Glomerular endothelial cell (primary cell): ENCODE measurements at regions not wholly inside any gene's neighbourhood (a gene's known extent, or its start where the extent isn't known, plus 50 kb on each side); places are given as distances from the start of the nearest gene placed in this dataset.
"Not testable (repeated sequence)": the region's sequence is repeated elsewhere in the genome, so short reads cannot be mapped to it uniquely, and the experiment has no call there.

ENCODE experiments used
- DNase-seq: peaks from one replicate; pipeline ENCODE4 v3.0.0-alpha.2; 2011; ENCODE audit warnings: low read depth, low spot score; ENCODE audit errors: extremely low read depth

GRCh38 chr6:139701003-139701402 lies 326.6 kb upstream of the CITED2 start:
- DNase-seq, result no peak

DNA sequence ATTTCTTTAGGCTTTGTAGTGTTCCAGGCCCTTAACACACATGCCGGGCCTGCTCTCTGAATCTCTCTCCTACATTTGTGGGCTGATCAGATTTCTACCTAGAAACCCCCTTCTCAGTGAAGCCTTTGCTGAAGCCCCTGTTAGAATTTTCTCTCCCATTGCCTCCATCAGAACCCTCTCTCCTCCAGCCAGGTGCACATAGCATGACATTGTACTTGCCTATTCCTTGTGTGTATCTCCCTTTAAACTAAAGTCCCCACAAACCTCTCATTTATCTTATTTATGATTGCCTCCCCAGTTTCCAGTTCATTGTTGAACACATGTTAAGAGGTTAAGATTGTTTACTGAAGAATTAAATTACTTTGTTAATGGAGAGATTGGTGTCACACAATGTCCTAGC lies 325.5 kb upstream of the CITED2 start:
- DNase-seq, result no peak

GRCh38 chr6:139699335-139699734 lies 324.9 kb upstream of the CITED2 start:
- no peak for DNase-seq

GRCh38 chr6:139698526-139699176 lies 324.2 kb upstream of the CITED2 start:
- no peak for DNase-seq

DNA sequence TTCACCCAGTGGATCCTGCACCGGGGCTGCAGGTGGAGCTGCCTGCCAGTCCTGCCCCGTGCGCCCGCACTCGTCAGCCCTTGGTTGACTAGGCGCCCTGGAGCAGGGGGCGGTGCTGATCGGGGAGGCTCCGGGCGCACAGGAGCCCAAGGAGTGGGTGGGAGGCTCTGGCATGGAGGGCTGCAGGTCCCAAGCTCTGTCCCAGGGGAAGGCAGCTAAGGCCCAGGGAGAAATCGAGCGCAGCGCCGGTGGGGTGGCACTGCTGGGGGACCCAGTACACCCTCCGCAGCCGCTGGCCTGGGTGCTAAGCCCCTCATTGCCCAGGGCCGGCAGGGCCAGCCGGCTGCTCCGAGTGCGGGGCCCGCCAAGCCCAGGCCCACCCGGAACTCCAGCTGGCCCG lies 323.4 kb upstream of the CITED2 start:
- DNase-seq, result not testable (repeated sequence)

GRCh38 chr6:139696991-139697390 lies 322.5 kb upstream of the CITED2 start:
- DNase-seq, result not testable (repeated sequence)

DNA sequence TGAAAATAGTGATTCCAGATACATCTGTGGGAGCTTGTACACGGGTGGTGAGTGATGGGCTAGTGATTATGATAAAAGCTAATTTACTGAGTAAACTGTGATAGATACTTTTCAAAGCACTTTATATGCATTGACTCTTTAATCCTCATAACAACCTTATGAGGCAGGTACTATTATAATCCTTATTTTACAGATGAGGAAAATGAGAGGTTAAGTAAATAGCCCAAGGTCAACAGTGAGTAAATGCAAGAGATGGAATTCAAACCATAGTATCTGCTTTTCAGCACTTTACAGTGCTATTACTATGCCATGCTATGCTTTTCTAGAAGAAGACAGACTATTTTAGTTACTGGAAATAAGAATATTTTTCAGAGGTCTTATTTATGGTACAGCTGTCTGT lies 320.9 kb upstream of the CITED2 start:
- no peak for DNase-seq

- no peak for DNase-seq
These were observed 319.3 kb upstream of the CITED2 start for GRCh38 chr6:139693735-139694134.

DNA sequence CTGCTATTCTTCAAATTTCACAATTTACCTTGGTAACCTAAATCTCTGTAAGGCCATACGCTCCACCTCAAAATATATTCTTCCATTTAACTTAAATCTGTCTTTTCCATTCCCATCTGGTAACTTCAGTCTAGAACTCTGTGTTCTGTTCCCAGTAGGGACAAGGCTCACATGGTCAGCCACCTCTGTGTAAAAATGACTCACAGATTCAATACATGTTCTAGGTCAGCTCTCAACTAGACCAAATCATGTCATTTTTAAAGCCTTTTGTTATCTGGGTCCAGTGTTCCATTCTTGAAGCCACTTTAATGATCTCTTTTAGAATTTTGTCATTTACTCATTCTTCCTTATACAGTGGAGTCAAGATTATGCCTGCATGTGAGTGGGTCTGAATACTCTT lies 315.6 kb upstream of the CITED2 start:
- no peak for DNase-seq

DNA sequence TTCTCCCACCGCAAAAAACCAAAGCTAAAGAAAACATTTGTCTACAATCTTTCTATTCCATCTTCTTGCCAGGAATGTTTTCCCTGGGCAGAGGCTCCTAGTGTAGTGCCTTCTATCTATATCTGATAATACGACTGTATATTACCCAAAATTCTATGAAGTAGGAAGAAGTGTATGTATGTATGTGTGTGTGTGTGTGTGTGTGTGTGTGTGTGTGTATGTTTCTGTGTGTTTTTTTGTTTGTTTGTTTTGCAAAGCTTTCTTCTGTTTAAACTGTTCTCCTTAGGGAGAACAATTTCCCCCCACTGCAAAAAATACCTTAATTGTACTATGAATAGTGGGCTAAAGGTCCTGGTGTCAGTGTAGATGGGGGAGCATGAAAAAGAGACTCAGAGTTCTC lies 312.6 kb upstream of the CITED2 start:
- DNase-seq, result no peak

DNA sequence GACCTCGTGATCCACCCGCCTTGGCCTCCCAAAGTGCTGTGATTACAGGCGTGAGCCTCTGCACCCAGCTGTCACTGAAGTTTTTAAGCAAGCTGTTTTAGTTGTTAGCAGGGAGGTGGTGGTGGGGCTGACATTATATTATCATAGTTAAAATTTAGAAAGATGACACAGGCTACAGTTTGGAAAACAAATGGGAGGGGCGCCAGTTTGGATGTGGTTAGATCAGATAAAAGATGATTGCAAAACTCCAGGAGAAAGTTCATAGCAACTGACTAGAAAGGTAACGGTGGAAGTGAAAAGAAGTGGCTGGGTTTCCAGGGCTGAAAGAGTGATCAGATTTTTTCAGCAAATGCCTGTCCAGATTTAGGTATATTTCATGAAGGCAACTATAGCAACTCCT lies 311.9 kb upstream of the CITED2 start:
- no peak for DNase-seq

- no peak for DNase-seq
These were observed 310.6 kb upstream of the CITED2 start for GRCh38 chr6:139685009-139685408.

DNA sequence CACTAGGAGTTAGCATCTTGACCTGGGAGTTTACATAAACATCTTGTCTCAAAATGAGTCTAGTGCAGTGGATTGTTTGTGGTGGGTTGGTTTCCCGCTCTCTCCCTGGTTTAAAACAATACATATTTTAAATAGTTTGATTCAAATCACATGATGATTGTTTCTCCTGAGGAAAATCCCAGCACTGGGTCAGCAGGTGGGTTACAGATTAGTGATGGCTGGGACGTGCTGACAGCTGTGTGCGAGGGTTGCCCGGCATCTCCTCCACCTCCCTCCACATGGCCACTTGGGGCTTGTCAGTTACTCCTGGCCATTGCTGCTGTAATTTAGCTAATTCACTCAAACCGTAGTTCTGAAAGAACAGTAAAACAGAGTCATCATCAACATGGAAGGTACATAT lies 306.4 kb upstream of the CITED2 start:
- no peak for DNase-seq

DNA sequence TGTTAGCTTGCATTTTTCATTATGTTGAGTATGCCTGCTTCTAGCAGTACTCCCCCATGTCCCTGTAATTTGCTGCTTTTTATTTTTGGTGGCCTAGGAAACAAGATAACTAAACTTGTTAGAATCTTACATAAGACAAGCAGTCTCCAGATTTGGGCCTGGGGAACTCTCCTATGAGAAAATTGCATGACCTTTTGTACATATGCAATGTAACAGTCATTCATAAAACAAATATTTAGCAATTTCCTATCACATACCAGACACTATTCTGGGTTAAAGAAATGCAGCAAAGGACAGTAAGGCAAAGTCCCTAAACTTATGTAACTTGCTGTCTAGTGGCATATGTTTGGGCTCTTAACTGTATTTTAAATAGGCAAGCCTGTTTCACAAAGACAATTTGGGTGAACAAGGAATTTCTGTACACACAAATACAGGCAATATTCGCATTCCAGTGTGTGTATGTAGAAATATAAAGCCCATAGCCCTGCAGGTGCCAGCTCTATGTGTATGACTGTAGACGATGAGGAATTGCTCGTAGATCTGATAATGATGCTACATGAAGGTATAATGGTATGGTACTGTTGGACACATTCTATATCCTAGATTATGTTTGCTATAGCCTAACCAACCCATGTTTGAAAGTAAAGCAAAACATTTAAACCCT lies 305.2 kb upstream of the CITED2 start:
- peak; percentile 2 for DNase-seq

GRCh38 chr6:139676718-139677117 lies 302.3 kb upstream of the CITED2 start:
- no peak for DNase-seq

- no peak for DNase-seq
These were observed 291.8 kb upstream of the CITED2 start for GRCh38 chr6:139666284-139666683.

- DNase-seq, result no peak
These were observed 289.5 kb upstream of the CITED2 start for GRCh38 chr6:139663996-139664395.

DNA sequence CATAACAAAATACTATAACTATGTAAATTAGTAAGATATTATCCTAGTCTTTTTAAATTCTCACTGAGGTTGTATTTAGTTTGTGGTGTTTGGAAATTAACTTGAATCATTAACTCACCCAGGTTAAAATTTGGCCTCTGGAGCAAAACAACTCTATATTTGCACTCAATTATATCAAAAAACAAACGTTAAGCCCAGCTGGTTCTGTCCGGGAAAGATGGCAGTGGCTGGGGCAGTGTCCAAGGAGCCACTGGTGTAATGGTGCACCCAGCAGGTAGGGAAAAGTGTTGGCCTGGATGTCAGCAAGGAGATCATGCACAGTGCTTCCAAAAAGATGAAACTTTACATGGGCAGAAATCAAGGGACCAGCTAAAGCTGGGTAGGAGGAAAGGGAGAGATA lies 285.3 kb upstream of the CITED2 start:
- DNase-seq, result no peak

GRCh38 chr6:139659196-139659595 lies 284.7 kb upstream of the CITED2 start:
- no peak for DNase-seq

DNA sequence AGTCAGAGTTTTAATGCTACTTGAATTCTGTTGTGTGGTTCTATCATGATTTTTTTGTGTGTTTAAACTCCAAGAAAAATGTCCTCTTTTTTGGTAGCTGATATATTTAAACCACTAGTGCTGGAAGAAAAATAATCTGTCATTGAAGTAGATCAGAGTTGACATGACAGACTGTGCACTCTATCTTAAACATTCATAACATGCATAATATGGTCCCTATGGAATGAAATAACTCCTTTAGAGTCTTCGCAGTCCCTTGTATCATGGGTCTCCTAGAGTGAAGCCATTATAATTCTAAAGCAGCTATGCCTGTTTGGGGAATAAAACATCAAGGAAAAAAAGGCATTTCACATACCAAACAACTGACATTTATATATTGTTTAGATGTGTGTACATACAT lies 282.7 kb upstream of the CITED2 start:
- no peak for DNase-seq

GRCh38 chr6:139655783-139656705 lies 281.6 kb upstream of the CITED2 start:
- DNase-seq, result no peak
